Stimulated activated CD4-positive, alpha-beta T cell treated with anti-CD3 and anti-CD28 coated beads, Interleukin-2, amount 100 ng/mL, for 48 hours (primary cell): ENCODE measurements at regions not wholly inside any gene's neighbourhood (a gene's known extent, or its start where the extent isn't known, plus 50 kb on each side); places are given as distances from the start of the nearest gene placed in this dataset.

Source experiments
- DNase-seq, 2 donors: peaks; one replicate each; pipeline ENCODE4 v3.0.0-alpha.2; 2020

GRCh38 chr6:37105148-37106050 lies 64.6 kb upstream of the PIM1 start:
- no peak for DNase-seq

GRCh38 chr6:37106051-37106363 lies 63.9 kb upstream of the PIM1 start:
- DNase-seq: no peak

- no peak for DNase-seq
Measured at GRCh38 chr6:37106554-37106953, 63.4 kb upstream of the PIM1 start.

GRCh38 chr6:37106982-37107491 lies 62.9 kb upstream of the PIM1 start:
- DNase-seq: no peak

GRCh38 chr6:37109714-37110499 lies 60.0 kb upstream of the PIM1 start:
- no peak for DNase-seq

GRCh38 chr6:37110500-37111461 lies 59.2 kb upstream of the PIM1 start:
- peak; percentile 7 to 9 for DNase-seq

GRCh38 chr6:37113976-37114375 lies 56.0 kb upstream of the PIM1 start:
- no peak for DNase-seq

GRCh38 chr6:37114612-37115011 lies 55.3 kb upstream of the PIM1 start:
- DNase-seq: no peak

GRCh38 chr6:37115236-37115895 lies 54.6 kb upstream of the PIM1 start:
- no peak for DNase-seq

- DNase-seq: no peak
Measured at GRCh38 chr6:37116326-37116725, 53.6 kb upstream of the PIM1 start.

GRCh38 chr6:37119387-37119886 lies 50.5 kb upstream of the PIM1 start:
- DNase-seq: no peak
